SK-N-SH (cell line): ENCODE measurements at regions not wholly inside any gene's neighbourhood (a gene's known extent, or its start where the extent isn't known, plus 50 kb on each side); places are given as distances from the start of the nearest gene placed in this dataset.

Source experiments
- CTCF ChIA-PET: fragments of 300-600, 350-600 bp; formaldehyde crosslinking; extraction: SDS; loops from one replicate; lab custom pipeline; 2021; lab: Yijun Ruan, JAX
- POLR2A ChIA-PET: fragments of 350-600 bp; sonication (Branson Sonifier 250); formaldehyde crosslinking; extraction: SDS; loops from one replicate; lab custom pipeline; 2020; ENCODE audit warnings: antibody characterized with exemption, inconsistent platforms; lab: Yijun Ruan, JAX
- DNase-seq: peaks from one replicate; pipeline ENCODE4 v3.0.0; 2012
- H2AFZ ChIP-seq: fragments of 200-600 bp; sonication (generic); 2 replicates; pipeline ENCODE4 v1.8.1; 2016; ENCODE audit warnings: antibody characterized with exemption, mild to moderate bottlenecking, low read depth
- H3F3A ChIP-seq: fragments of 200-600 bp; sonication (generic); replicated peaks from 2 replicates; pipeline ENCODE3; 2016; ENCODE audit warnings: antibody characterized with exemption, mild to moderate bottlenecking; ENCODE audit not compliant: insufficient read depth
- H3K27ac ChIP-seq, 2 experiments: fragments of 200-500 bp in 1 of 2; fragments of 200-600 bp in 1 of 2; sonication (Bioruptor generic) in 1 of 2; sonication (generic), shearing (Covaris generic) in 1 of 2; 2 replicates each; pipeline versions ENCODE4 v1.5.1 to v1.6.1; 2014 to 2016; ENCODE audit warnings: low read depth in 2 of 2, inconsistent platforms in 1 of 2, low read length in 1 of 2, mild to moderate bottlenecking in 1 of 2, mixed read lengths in 1 of 2
- H3K27me3 ChIP-seq: fragments of 200-600 bp; sonication (generic), shearing (Covaris generic); 2 replicates; pipeline ENCODE4 v1.6.1; 2016; ENCODE audit warnings: mixed run types; ENCODE audit not compliant: insufficient read depth
- H3K36me3 ChIP-seq, 2 experiments: fragments of 200-500 bp in 1 of 2; fragments of 200-600 bp in 1 of 2; sonication (Bioruptor generic) in 1 of 2; sonication (generic) in 1 of 2; replicated peaks in 1 of 2; 2 replicates each; pipeline versions ENCODE3 to v1.5.1; 2014 to 2016; ENCODE audit warnings: low read length in 1 of 2, mild to moderate bottlenecking in 1 of 2; ENCODE audit not compliant: insufficient read depth in 2 of 2, control insufficient read depth in 1 of 2
- H3K4me1 ChIP-seq, 2 experiments: fragments of 200-500 bp in 1 of 2; fragments of 200-600 bp in 1 of 2; sonication (Bioruptor generic) in 1 of 2; sonication (generic), shearing (Covaris generic) in 1 of 2; 2 replicates each; pipeline versions ENCODE4 v1.5.1 to v1.6.1; 2014 to 2016; ENCODE audit warnings: low read depth in 1 of 2, low read length in 1 of 2, mixed run types in 1 of 2; ENCODE audit not compliant: insufficient read depth in 2 of 2, control insufficient read depth in 1 of 2
- H3K4me2 ChIP-seq: fragments of 200-600 bp; sonication (generic), shearing (Covaris generic); 2 replicates; pipeline ENCODE4 v1.6.1; 2017; ENCODE audit warnings: mixed run types
- H3K4me3 ChIP-seq, 2 experiments: fragments of 200-500 bp in 1 of 2; fragments of 200-600 bp in 1 of 2; sonication (Bioruptor generic) in 1 of 2; sonication (generic), shearing (Covaris generic) in 1 of 2; 2 replicates each; pipeline versions ENCODE4 v1.5.1 to v1.8.1; 2014 to 2016; ENCODE audit warnings: low read depth in 2 of 2, inconsistent platforms in 1 of 2, low read length in 1 of 2, mild to moderate bottlenecking in 1 of 2, mixed read lengths in 1 of 2, moderate library complexity in 1 of 2
- H3K79me2 ChIP-seq: fragments of 200-600 bp; sonication (generic); 2 replicates; pipeline ENCODE4 v1.8.1; 2017; ENCODE audit warnings: mild to moderate bottlenecking; ENCODE audit not compliant: insufficient read depth
- H3K9ac ChIP-seq: fragments of 200-600 bp; sonication (generic); 2 replicates; pipeline ENCODE4 v1.6.1; 2017; ENCODE audit warnings: mixed run types
- H3K9me2 ChIP-seq: fragments of 200-600 bp; sonication (generic); 2 replicates; pipeline ENCODE4 v1.6.1; 2017; ENCODE audit warnings: mixed run types
- H3K9me3 ChIP-seq: fragments of 200-600 bp; sonication (generic); 2 replicates; pipeline ENCODE4 v1.6.1; 2017; ENCODE audit warnings: mixed run types, mild to moderate bottlenecking, moderate library complexity
- H4K20me1 ChIP-seq: fragments of 200-600 bp; sonication (generic); 2 replicates; pipeline ENCODE4 v1.6.1; 2017; ENCODE audit warnings: mild to moderate bottlenecking, mixed run types; ENCODE audit not compliant: insufficient read depth
- FOSL2 ChIP-seq: IDR thresholded peaks from 2 replicates; pipeline ENCODE4 v1.4.0; 2012; ENCODE audit warnings: low read depth, mild to moderate bottlenecking, moderate library complexity, borderline replicate concordance
- GATA2 ChIP-seq: sonication (generic); formaldehyde crosslinking; IDR thresholded peaks from 2 replicates; pipeline ENCODE4 v1.5.0; 2020; ENCODE audit warnings: mild to moderate bottlenecking, missing genetic modification reagents
- IRF3 ChIP-seq: fragments of 150-350 bp; IDR thresholded peaks from 2 replicates; pipeline ENCODE4 v1.6.1; 2016; ENCODE audit warnings: mild to moderate bottlenecking, low read depth, low read length
- JUND ChIP-seq: IDR thresholded peaks from 2 replicates; pipeline ENCODE4 v1.4.0; 2012
- MXI1 ChIP-seq: IDR thresholded peaks from 2 replicates; pipeline ENCODE4 v1.6.1; 2012; ENCODE audit warnings: mild to moderate bottlenecking, low read depth, low read length, improper control_type of control experiment
- PBX3 ChIP-seq: IDR thresholded peaks from 2 replicates; pipeline ENCODE4; 2012
- SMC3 ChIP-seq: IDR thresholded peaks from 2 replicates; pipeline ENCODE4 v1.6.1; 2012; ENCODE audit warnings: low read depth, low read length, improper control_type of control experiment
- TAF1 ChIP-seq: IDR thresholded peaks from 2 replicates; pipeline ENCODE4 v1.6.1; 2012; ENCODE audit warnings: low read depth, mild to moderate bottlenecking, low read length, moderate library complexity, borderline replicate concordance
- TCF12 ChIP-seq: IDR thresholded peaks from 2 replicates; pipeline ENCODE4 v1.4.0; 2012
- USF1 ChIP-seq: IDR thresholded peaks from 2 replicates; pipeline ENCODE4 v1.4.0; 2012; ENCODE audit warnings: low read depth, borderline replicate concordance
- WGBS: methylation state at CpG from one replicate; pipeline ENCODE4 v1.1.6; 2017; ENCODE audit warnings: low lambda C conversion rate; 5-methylcytosine and 5-hydroxymethylcytosine counted together

- H3K9me2 ChIP-seq: no peaks in the 10 kb centered on the region
- H3K4me3 ChIP-seq: no peak overlapping the region
- H3K4me2 ChIP-seq: no peak overlapping the region
- no peaks in the 10 kb centered on the region for H3K4me1 ChIP-seq
- no peaks in the 10 kb centered on the region; the same call in 1 of the 2 replicates for H3K27me3 ChIP-seq
- H3K9ac ChIP-seq: no peak overlapping the region
- peaks cover 2% of the 10 kb centered on the region for H3F3A ChIP-seq
- no peaks in the 10 kb centered on the region for H3K36me3 ChIP-seq
- H3K9me3 ChIP-seq: no peaks in the 10 kb centered on the region
- ChIA-PET POLR2A (no interaction called here), CTCF (no interaction called here)
- H2AFZ ChIP-seq: no peak overlapping the region
- no peaks in the 10 kb centered on the region for H3K79me2 ChIP-seq
- WGBS: 22% methylated on average over 5 of the region's 5 CpGs
- no peak overlapping the region for H3K27ac ChIP-seq
- no peaks in the 10 kb centered on the region for H4K20me1 ChIP-seq
- DNase-seq: no peak
- TF ChIP-seq SMC3 (no peak), JUND (no peak), TAF1 (no peak)
Measured at GRCh38 chr3:187544326-187544725, 125.9 kb downstream of the SST start.

GRCh38 chr3:187540847-187541246 is 129.3 kb downstream of the SST start:
- H3K9ac ChIP-seq: no peak overlapping the region
- peaks cover 2% of the 10 kb centered on the region for H3F3A ChIP-seq
- no peaks in the 10 kb centered on the region for H3K9me3 ChIP-seq
- H3K9me2 ChIP-seq: no peaks in the 10 kb centered on the region
- no peak overlapping the region for H3K4me3 ChIP-seq
- H3K27me3 ChIP-seq: no peaks in the 10 kb centered on the region; the same call in 1 of the 2 replicates
- no peak overlapping the region for H3K4me2 ChIP-seq
- 9% methylated on average over 6 of the region's 6 CpGs for WGBS
- H2AFZ ChIP-seq: no peak overlapping the region
- H3K36me3 ChIP-seq: no peaks in the 10 kb centered on the region
- H4K20me1 ChIP-seq: no peaks in the 10 kb centered on the region
- TF ChIP-seq SMC3 (no peak), GATA2 (no peak), USF1 (no peak)
- no peak for DNase-seq
- H3K27ac ChIP-seq: no peak overlapping the region
- ChIA-PET CTCF (no interaction called here), POLR2A (no interaction called here)
- no peaks in the 10 kb centered on the region for H3K79me2 ChIP-seq
- H3K4me1 ChIP-seq: no peaks in the 10 kb centered on the region

GRCh38 chr3:187536185-187536584 is 134.0 kb downstream of the SST start:
- no peaks in the 10 kb centered on the region for H3F3A ChIP-seq
- no peaks in the 10 kb centered on the region for H4K20me1 ChIP-seq
- H3K4me3 ChIP-seq: no peak overlapping the region
- H3K4me1 ChIP-seq: no peaks in the 10 kb centered on the region
- H3K36me3 ChIP-seq: no peaks in the 10 kb centered on the region
- H3K9ac ChIP-seq: no peak overlapping the region
- H2AFZ ChIP-seq: no peak overlapping the region
- ChIA-PET POLR2A (no interaction called here), CTCF (no interaction called here)
- H3K9me3 ChIP-seq: no peaks in the 10 kb centered on the region
- H3K27me3 ChIP-seq: no peaks in the 10 kb centered on the region; the same call in 1 of the 2 replicates
- 22% methylated on average over 6 of the region's 6 CpGs for WGBS
- H3K79me2 ChIP-seq: no peaks in the 10 kb centered on the region
- DNase-seq: no peak
- no peaks in the 10 kb centered on the region for H3K9me2 ChIP-seq
- H3K27ac ChIP-seq: no peak overlapping the region
- H3K4me2 ChIP-seq: no peak overlapping the region
- no peak for TF ChIP-seq TCF12
- no peak for TF ChIP-seq MXI1
- no peak for TF ChIP-seq SMC3
- no peak for TF ChIP-seq PBX3
- TF ChIP-seq IRF3: no peak
- no peak for TF ChIP-seq FOSL2
- TF ChIP-seq TAF1: no peak
- TF ChIP-seq, all 33 proteins: peak for 0
